ENCODE measurements at regions not wholly inside any gene's neighbourhood (a gene's known extent, or its start where the extent isn't known, plus 50 kb on each side); places are given as distances from the start of the nearest gene placed in this dataset.

GRCh38 chr5:92864591-92864990, 716.4 kb downstream of the NR2F1-AS1 start:
- TF ChIP-seq CTCF (IDR thresholded peaks at IDR 0.05) (no peak), EZH2 (IDR thresholded peaks at IDR 0.05; ENCODE audit: borderline replicate concordance, insufficient read depth, low read depth, low read length, poor library complexity, severe bottlenecking) (no peak)

All from B cell (primary cell).